GM12878 (cell line): ENCODE measurements at regions not wholly inside any gene's neighbourhood (a gene's known extent, or its start where the extent isn't known, plus 50 kb on each side); places are given as distances from the start of the nearest gene placed in this dataset.
A peak's percentile ranks its signal among the peaks of the same experiment; 100 is the strongest.
"Not testable (repeated sequence)": the region's sequence is repeated elsewhere in the genome, so short reads cannot be mapped to it uniquely, and the experiment has no call there.

Experiments used
- ATAC-seq: fragments of 200-7000 bp; cut with Tn5 transposase; 3 replicates; pipeline ENCODE4 v1.9.1; 2020; ENCODE audit warnings: mild to moderate bottlenecking, moderate library complexity
- BruUV-seq: library from RNA; stranded (reverse); fragments of 400-500 nt; replicated peaks from 2 replicates; lab custom pipeline; 2021; lab: Mats Ljungman, UMichigan
- CTCF ChIA-PET: fragments of 300-600 bp; sonication (Branson Sonifier 250); formaldehyde crosslinking; extraction: SDS; loops from one replicate; lab custom pipeline; 2021; ENCODE audit warnings: inconsistent platforms; lab: Yijun Ruan, JAX
- POLR2A ChIA-PET: fragments of 350-600 bp; formaldehyde crosslinking; extraction: SDS; loops from one replicate; lab custom pipeline; 2021; ENCODE audit warnings: inconsistent platforms; lab: Charles Lee
- RAD21 ChIA-PET: fragments of 300-600 bp; sonication (Branson Sonifier 250); formaldehyde crosslinking; loops from one replicate; lab custom pipeline; 2023; ENCODE audit warnings: antibody characterized with exemption; ENCODE audit not compliant: unreplicated experiment; lab: Charles Lee
- SMC1A ChIA-PET: fragments of 300-600 bp; sonication (Branson Sonifier 250); formaldehyde crosslinking; loops from one replicate; lab custom pipeline; 2023; ENCODE audit not compliant: unreplicated experiment, uncharacterized antibody; lab: Charles Lee
- DNase-seq: peaks from one replicate; pipeline ENCODE4 v3.0.0-alpha.2; 2011; ENCODE audit warnings: low read depth, low spot score
- FAIRE-seq: peaks from 3 replicates; lab custom pipeline; 2011; peaks lifted over from hg19 to GRCh38; lab: Jason Lieb, UNC
- H2AFZ ChIP-seq: 2 replicates; pipeline ENCODE4 v1.6.0; 2011; ENCODE audit warnings: low read depth, low read length, control low read depth; ENCODE audit not compliant: control insufficient read depth
- H3K27ac ChIP-seq: 2 replicates; pipeline ENCODE4 v1.5.1; 2011; ENCODE audit warnings: control low read depth; ENCODE audit not compliant: control insufficient read depth, insufficient read depth
- H3K27me3 ChIP-seq, 2 experiments: replicated peaks in 1 of 2; 2 replicates each; pipeline versions ENCODE4 v1.6.0 to v1.6.1; 2011; ENCODE audit warnings: low read length in 1 of 2; ENCODE audit not compliant: control insufficient read depth in 2 of 2, insufficient read depth in 2 of 2
- H3K36me3 ChIP-seq, 2 experiments: 2 replicates each; pipeline ENCODE4 v1.5.1; 2011; ENCODE audit warnings: low read length in 1 of 2; ENCODE audit not compliant: control insufficient read depth in 2 of 2, insufficient read depth in 2 of 2
- H3K4me1 ChIP-seq: 2 replicates; pipeline ENCODE4 v1.6.1; 2011; ENCODE audit warnings: mild to moderate bottlenecking, low read length, moderate library complexity, mixed read lengths; ENCODE audit not compliant: control insufficient read depth, insufficient read depth
- H3K4me2 ChIP-seq: 2 replicates; pipeline ENCODE4 v1.6.0; 2011; ENCODE audit warnings: control low read depth; ENCODE audit not compliant: control insufficient read depth, insufficient read depth
- H3K4me3 ChIP-seq: fragments of 200-600 bp; sonication (generic); 2 replicates; pipeline ENCODE4 v1.5.1; 2016
- H3K79me2 ChIP-seq: 2 replicates; pipeline ENCODE4 v1.6.0; 2011; ENCODE audit warnings: low read length; ENCODE audit not compliant: control insufficient read depth, insufficient read depth
- H3K9ac ChIP-seq: 2 replicates; pipeline ENCODE4 v1.8.0; 2011; ENCODE audit warnings: low read length, control low read depth, mixed read lengths; ENCODE audit not compliant: control insufficient read depth, insufficient read depth
- H3K9me3 ChIP-seq: replicated peaks from 3 replicates; pipeline ENCODE4 v1.5.1; 2011; ENCODE audit warnings: mild to moderate bottlenecking, low read length; ENCODE audit not compliant: control insufficient read depth, insufficient read depth
- H4K20me1 ChIP-seq: 2 replicates; pipeline ENCODE4 v1.6.0; 2011; ENCODE audit not compliant: control insufficient read depth, insufficient read depth
- HDAC2 ChIP-seq: fragments of 200-600 bp; sonication (generic); IDR thresholded peaks from 2 replicates; pipeline ENCODE4 v1.6.1; 2017
- IKZF2 ChIP-seq, 2 experiments: fragments of 450-650 bp; IDR thresholded peaks; 2 replicates each; pipeline ENCODE4 v1.6.1; 2017; ENCODE audit warnings: mild to moderate bottlenecking in 2 of 2, moderate library complexity in 2 of 2
- MTA2 ChIP-seq: fragments of 450-650 bp; IDR thresholded peaks from 2 replicates; pipeline ENCODE4 v1.6.1; 2016; ENCODE audit warnings: low read depth, mild to moderate bottlenecking, moderate library complexity
- YY1 ChIP-seq: IDR thresholded peaks from 2 replicates; pipeline ENCODE4 v1.6.1; 2011; ENCODE audit warnings: low read depth, mild to moderate bottlenecking, low read length
- ZBED1 ChIP-seq: IDR thresholded peaks from 2 replicates; pipeline ENCODE4 v1.6.1; 2016; ENCODE audit warnings: borderline replicate concordance
- WGBS: methylation state at CpG from one replicate; pipeline ENCODE4 v1.1.6; 2016; ENCODE audit warnings: low lambda C conversion rate; ENCODE audit not compliant: insufficient replicate concordance, insufficient coverage; ENCODE audit errors: missing lambda C conversion rate; 5-methylcytosine and 5-hydroxymethylcytosine counted together
- in situ Hi-C: fragments of 300-500 bp; cut with MboI; formaldehyde crosslinking; loops from 9 replicates; pipeline ENCODE4 v1.14.3; 2018; ENCODE audit warnings: mixed read lengths
- intact Hi-C: fragments of 100-400 bp; cut with micrococcal nuclease; formaldehyde crosslinking; loops from one replicate; pipeline ENCODE4 v1.14.2; 2022; ENCODE audit not compliant: unreplicated experiment

GRCh38 chr3:17860840-17861471 lies 118.5 kb upstream of the TBC1D5 start:
- in situ Hi-C loops, SMC1A ChIA-PET, H3K4me3 ChIP-seq, POLR2A ChIA-PET, FAIRE-seq, DNase-seq, H3K36me3 ChIP-seq, H3K4me1 ChIP-seq, BruUV-seq, H3K79me2 ChIP-seq, ATAC-seq, RAD21 ChIA-PET, H3K9ac ChIP-seq, H3K27ac ChIP-seq, H3K4me2 ChIP-seq, H3K27me3 ChIP-seq, CTCF ChIA-PET, H2AFZ ChIP-seq, H3K9me3 ChIP-seq, H4K20me1 ChIP-seq, intact Hi-C loops: not testable (repeated sequence)
- TF ChIP-seq YY1 = peak; percentile 73
- WGBS = 87% methylated on average over 30 of the region's 35 CpGs

- POLR2A ChIA-PET = interaction anchor here (0.7 kb wide), 1 partner anchor 362 kb away, joined by 4 read pairs; no protein-coding TSS in a partner anchor
- in situ Hi-C loops = no loop called here
These were observed 109.8 kb upstream of the TBC1D5 start for GRCh38 chr3:17852217-17852616.

More at GRCh38 chr3:17852217-17852616, 109.8 kb upstream of the TBC1D5 start:
- no peak overlapping the region for H3K9ac ChIP-seq
- ATAC-seq (peak; percentile 94), FAIRE-seq (no peak), DNase-seq (peak; percentile 25)
- no peak overlapping the region for H2AFZ ChIP-seq
- RAD21 ChIA-PET = no interaction called here
- no peaks in the 10 kb centered on the region for H3K27me3 ChIP-seq
- no peaks in the 10 kb centered on the region for H3K36me3 ChIP-seq
- no peaks in the 10 kb centered on the region for H3K79me2 ChIP-seq
- no peak overlapping the region for H3K27ac ChIP-seq
- no peaks in the 10 kb centered on the region for H4K20me1 ChIP-seq
- intact Hi-C loops = no loop called here
- BruUV-seq = no TSS peak
- no peaks in the 10 kb centered on the region for H3K9me3 ChIP-seq
- H3K4me1 ChIP-seq = no peaks in the 10 kb centered on the region
- no peak overlapping the region for H3K4me3 ChIP-seq
- CTCF ChIA-PET = interaction anchor here (2.6 kb wide), 1 partner anchor 10 kb away, joined by 16 read pairs; no protein-coding TSS in a partner anchor
- H3K4me2 ChIP-seq = no peak overlapping the region
- TF ChIP-seq IKZF2 (IDR thresholded peaks at IDR 0.05) = 0 out of 4 replicates have a peak, but pooled peaks of 1 of the 2 experiments have one; percentile 23
- no peak for TF ChIP-seq ZBED1
- TF ChIP-seq HDAC2 = no peak
- 0 out of 2 replicates have a peak, but pooled peaks have one; percentile 17 for TF ChIP-seq MTA2
- WGBS = 7% methylated on average over 1 of the region's 1 CpG
- SMC1A ChIA-PET = interaction anchor here (0.6 to 1.3 kb wide), 3 partner anchors 10 to 438 kb away, joined by 3 to 5 read pairs (median 3); no protein-coding TSS in a partner anchor
